IPS-18a (cell line): ENCODE measurements at regions not wholly inside any gene's neighbourhood (a gene's known extent, or its start where the extent isn't known, plus 50 kb on each side); places are given as distances from the start of the nearest gene placed in this dataset.
"Not testable (repeated sequence)": the region's sequence is repeated elsewhere in the genome, so short reads cannot be mapped to it uniquely, and the experiment has no call there.

ENCODE experiments used
- H3K27ac ChIP-seq: one replicate; pipeline ENCODE4 v1.5.1; 2013; ENCODE audit warnings: low read length
- H3K27me3 ChIP-seq: one replicate; pipeline ENCODE4 v1.6.1; 2013; ENCODE audit warnings: mild to moderate bottlenecking, low read length; ENCODE audit not compliant: control insufficient read depth, insufficient read depth
- H3K36me3 ChIP-seq: one replicate; pipeline ENCODE4 v1.6.1; 2013; ENCODE audit warnings: low read depth, low read length; ENCODE audit not compliant: control insufficient read depth
- H3K4me1 ChIP-seq: one replicate; pipeline ENCODE4 v1.6.1; 2013; ENCODE audit warnings: low read depth, low read length; ENCODE audit not compliant: control insufficient read depth
- H3K4me3 ChIP-seq: one replicate; pipeline ENCODE4 v1.5.1; 2013; ENCODE audit warnings: low read length
- H3K9ac ChIP-seq: one replicate; pipeline ENCODE4 v1.6.1; 2013; ENCODE audit warnings: mild to moderate bottlenecking, low read length, moderate library complexity
- H3K9me3 ChIP-seq: one replicate; pipeline ENCODE4 v1.6.1; 2013; ENCODE audit warnings: low read depth, low read length; ENCODE audit not compliant: control insufficient read depth

- Histone ChIP-seq H3K36me3 (no peaks in the 10 kb centered on the region), H3K27ac (no peak overlapping the region), H3K4me3 (no peak overlapping the region), H3K9me3 (no peaks in the 10 kb centered on the region), H3K4me1 (no peaks in the 10 kb centered on the region), H3K9ac (no peak overlapping the region), H3K27me3 (no peaks in the 10 kb centered on the region)
Measured at GRCh38 chr20:47907031-47907675, 121.9 kb upstream of the SULF2 start.

DNA sequence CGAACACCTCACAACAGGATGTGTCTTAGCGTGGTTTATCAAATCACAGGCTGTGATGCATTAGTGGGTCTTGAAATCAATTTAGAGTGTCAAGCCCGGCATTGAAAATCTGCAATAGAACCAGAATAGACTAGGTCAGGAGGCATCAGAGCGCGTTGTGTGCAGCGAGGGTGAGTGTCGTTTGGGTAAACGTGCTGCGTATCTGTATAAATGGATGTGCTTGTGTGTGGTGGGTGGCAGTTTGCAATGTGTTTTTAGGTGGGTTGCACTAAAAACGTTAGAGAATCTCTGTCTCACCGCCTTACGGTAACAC lies 121.0 kb upstream of the SULF2 start:
- Histone ChIP-seq H3K9me3 (no peaks in the 10 kb centered on the region), H3K4me1 (no peaks in the 10 kb centered on the region)

DNA sequence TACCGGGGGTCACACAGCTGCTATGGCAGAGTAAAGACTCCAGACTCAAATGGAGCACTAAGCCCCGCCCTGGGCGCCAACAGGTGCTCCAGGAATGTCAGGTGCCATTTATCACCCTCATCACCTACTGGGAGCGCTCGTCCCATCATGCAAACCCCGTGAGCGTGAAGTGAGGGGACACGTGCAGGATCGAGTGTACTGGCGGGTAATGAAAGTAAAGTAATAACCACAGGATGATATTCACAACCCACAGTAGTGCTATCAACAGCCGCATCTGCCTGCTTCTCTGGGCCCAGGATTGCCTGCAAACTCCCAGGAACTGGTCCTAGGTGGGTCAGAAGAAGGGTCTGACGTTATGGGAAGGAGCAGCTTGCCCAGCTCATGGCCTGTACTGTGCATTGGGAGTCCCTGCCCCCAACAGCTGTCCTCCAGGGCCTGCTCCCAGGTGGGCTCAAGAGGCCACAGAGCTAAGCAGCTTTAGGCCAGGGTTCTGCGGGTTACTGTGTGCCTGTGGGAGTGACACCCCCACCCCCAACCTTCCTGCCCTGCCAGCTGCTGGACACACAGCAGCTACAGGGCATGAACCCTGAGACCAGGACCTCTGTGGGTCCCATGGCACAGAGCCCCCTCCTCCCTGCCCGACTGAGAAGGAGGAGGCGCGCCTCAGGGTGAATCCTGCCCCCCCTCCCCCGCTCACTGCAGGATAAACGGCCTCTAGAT lies 120.5 kb upstream of the SULF2 start:
- no peak overlapping the region for H3K9ac ChIP-seq
- H3K27ac ChIP-seq = no peak overlapping the region
- H3K27me3 ChIP-seq = no peaks in the 10 kb centered on the region
- H3K4me3 ChIP-seq = no peak overlapping the region
- H3K4me1 ChIP-seq = no peaks in the 10 kb centered on the region
- no peaks in the 10 kb centered on the region for H3K9me3 ChIP-seq
- H3K36me3 ChIP-seq = no peaks in the 10 kb centered on the region

More for the DNA sequence above, 121.0 kb upstream of the SULF2 start:
- no peak overlapping the region for H3K27ac ChIP-seq
- H3K36me3 ChIP-seq = no peaks in the 10 kb centered on the region
- no peak overlapping the region for H3K9ac ChIP-seq
- no peaks in the 10 kb centered on the region for H3K27me3 ChIP-seq
- no peak overlapping the region for H3K4me3 ChIP-seq

DNA sequence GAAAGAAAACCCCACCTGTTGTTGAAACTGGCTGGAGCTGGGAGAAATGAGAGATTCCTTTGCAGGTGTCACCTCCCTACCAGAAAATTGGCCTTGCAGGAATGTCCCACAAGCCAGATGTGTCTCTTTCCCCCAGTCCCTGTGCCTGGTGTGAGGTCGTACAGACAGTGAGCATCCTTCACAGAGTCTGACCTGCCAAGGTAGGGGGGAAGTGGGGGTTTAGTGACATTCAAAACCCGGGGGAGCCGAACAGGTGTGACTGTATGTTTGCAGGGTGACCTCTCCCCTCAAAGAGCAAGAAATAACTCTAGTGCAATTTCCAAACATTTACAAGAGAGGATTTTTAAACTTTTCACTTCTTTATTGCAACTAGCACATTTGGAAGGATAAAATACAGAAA lies 117.7 kb upstream of the SULF2 start:
- H3K27ac ChIP-seq, H3K36me3 ChIP-seq, H3K9me3 ChIP-seq, H3K4me3 ChIP-seq, H3K27me3 ChIP-seq, H3K4me1 ChIP-seq, H3K9ac ChIP-seq: not testable (repeated sequence)

DNA sequence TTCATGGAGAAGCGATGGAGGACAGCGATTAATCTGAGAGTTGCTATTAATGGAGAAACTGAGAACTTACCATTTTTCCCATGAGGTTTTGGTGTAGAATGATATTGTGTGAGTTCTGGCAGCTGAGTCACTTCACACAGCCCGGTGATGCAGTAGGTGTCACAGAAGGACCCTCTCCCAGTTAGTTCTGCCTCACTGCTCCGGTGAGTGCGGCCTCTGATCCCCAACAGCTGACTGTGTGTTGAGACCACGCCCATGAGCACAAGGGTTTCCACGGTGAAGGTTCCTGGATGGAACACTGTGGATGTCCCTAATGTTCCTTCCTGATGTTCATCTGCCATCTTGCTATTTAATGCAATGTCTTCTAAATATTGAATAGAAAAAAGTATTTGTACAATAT lies 114.0 kb upstream of the SULF2 start:
- H3K27ac ChIP-seq = not testable (repeated sequence)

GRCh38 chr20:47897461-47897860 lies 112.2 kb upstream of the SULF2 start:
- Histone ChIP-seq H3K9me3 (no peaks in the 10 kb centered on the region), H3K9ac (no peak overlapping the region), H3K27ac (no peak overlapping the region)

More for the DNA sequence above, 114.0 kb upstream of the SULF2 start:
- not testable (repeated sequence) for H3K4me3 ChIP-seq, H3K4me1 ChIP-seq, H3K36me3 ChIP-seq, H3K9me3 ChIP-seq, H3K9ac ChIP-seq, H3K27me3 ChIP-seq

GRCh38 chr20:47892681-47893080 lies 107.4 kb upstream of the SULF2 start:
- not testable (repeated sequence) for H3K9ac ChIP-seq, H3K27me3 ChIP-seq, H3K9me3 ChIP-seq, H3K4me3 ChIP-seq, H3K27ac ChIP-seq, H3K36me3 ChIP-seq, H3K4me1 ChIP-seq

More at GRCh38 chr20:47897461-47897860, 112.2 kb upstream of the SULF2 start:
- Histone ChIP-seq H3K27me3 (no peaks in the 10 kb centered on the region), H3K36me3 (no peaks in the 10 kb centered on the region), H3K4me1 (no peaks in the 10 kb centered on the region), H3K4me3 (no peak overlapping the region)

GRCh38 chr20:47890708-47891107 lies 105.4 kb upstream of the SULF2 start:
- not testable (repeated sequence) for H3K9ac ChIP-seq, H3K9me3 ChIP-seq, H3K36me3 ChIP-seq, H3K27me3 ChIP-seq, H3K4me1 ChIP-seq, H3K27ac ChIP-seq, H3K4me3 ChIP-seq

DNA sequence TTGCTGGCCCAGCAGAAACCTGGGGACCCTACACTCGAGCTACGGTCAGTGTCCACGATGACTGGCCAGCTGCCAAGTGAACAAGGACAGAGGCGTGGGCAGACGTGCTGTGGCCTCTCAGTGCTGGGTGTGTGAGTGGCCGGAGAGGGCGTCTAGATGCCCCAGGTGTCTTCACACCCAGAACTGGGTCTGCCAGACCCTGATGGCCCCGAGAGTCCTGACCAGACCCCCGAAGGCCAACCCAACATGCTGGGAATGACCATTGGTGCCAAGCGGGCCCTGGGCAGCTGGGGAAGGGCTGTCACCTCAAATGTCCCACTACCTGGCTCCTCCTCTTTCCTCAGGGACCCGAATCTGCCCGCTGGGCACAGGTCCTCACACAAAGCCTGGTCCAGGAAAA lies 104.5 kb upstream of the SULF2 start:
- not testable (repeated sequence) for H3K4me3 ChIP-seq, H3K9ac ChIP-seq, H3K27ac ChIP-seq, H3K9me3 ChIP-seq, H3K36me3 ChIP-seq, H3K27me3 ChIP-seq, H3K4me1 ChIP-seq

GRCh38 chr20:47888351-47888750 lies 103.1 kb upstream of the SULF2 start:
- H3K36me3 ChIP-seq = no peaks in the 10 kb centered on the region
- H3K9me3 ChIP-seq = no peaks in the 10 kb centered on the region
- no peak overlapping the region for H3K4me3 ChIP-seq
- no peak overlapping the region for H3K9ac ChIP-seq
- no peaks in the 10 kb centered on the region for H3K27me3 ChIP-seq
- no peaks in the 10 kb centered on the region for H3K4me1 ChIP-seq
- H3K27ac ChIP-seq = no peak overlapping the region

GRCh38 chr20:47887477-47888080 lies 102.3 kb upstream of the SULF2 start:
- H3K4me3 ChIP-seq = no peak overlapping the region
- no peaks in the 10 kb centered on the region for H3K9me3 ChIP-seq
- no peaks in the 10 kb centered on the region for H3K36me3 ChIP-seq
- no peaks in the 10 kb centered on the region for H3K4me1 ChIP-seq
- no peaks in the 10 kb centered on the region for H3K27me3 ChIP-seq
- H3K9ac ChIP-seq = no peak overlapping the region
- no peak overlapping the region for H3K27ac ChIP-seq

- no peak overlapping the region for H3K9ac ChIP-seq
- no peaks in the 10 kb centered on the region for H3K36me3 ChIP-seq
- H3K4me3 ChIP-seq = no peak overlapping the region
- no peaks in the 10 kb centered on the region for H3K27me3 ChIP-seq
- H3K27ac ChIP-seq = no peak overlapping the region
- H3K4me1 ChIP-seq = no peaks in the 10 kb centered on the region
- no peaks in the 10 kb centered on the region for H3K9me3 ChIP-seq
Measured at GRCh38 chr20:47887064-47887463, 101.8 kb upstream of the SULF2 start.
